NCI-H1417 (cell line): ENCODE measurements at regions not wholly inside any gene's neighbourhood (a gene's known extent, or its start where the extent isn't known, plus 50 kb on each side); places are given as distances from the start of the nearest gene placed in this dataset.

ENCODE experiments used
- DNase-seq, 3 experiments: peaks; one replicate each; lab custom pipeline; 2025; lab: John Stamatoyannopoulos, UW

DNA sequence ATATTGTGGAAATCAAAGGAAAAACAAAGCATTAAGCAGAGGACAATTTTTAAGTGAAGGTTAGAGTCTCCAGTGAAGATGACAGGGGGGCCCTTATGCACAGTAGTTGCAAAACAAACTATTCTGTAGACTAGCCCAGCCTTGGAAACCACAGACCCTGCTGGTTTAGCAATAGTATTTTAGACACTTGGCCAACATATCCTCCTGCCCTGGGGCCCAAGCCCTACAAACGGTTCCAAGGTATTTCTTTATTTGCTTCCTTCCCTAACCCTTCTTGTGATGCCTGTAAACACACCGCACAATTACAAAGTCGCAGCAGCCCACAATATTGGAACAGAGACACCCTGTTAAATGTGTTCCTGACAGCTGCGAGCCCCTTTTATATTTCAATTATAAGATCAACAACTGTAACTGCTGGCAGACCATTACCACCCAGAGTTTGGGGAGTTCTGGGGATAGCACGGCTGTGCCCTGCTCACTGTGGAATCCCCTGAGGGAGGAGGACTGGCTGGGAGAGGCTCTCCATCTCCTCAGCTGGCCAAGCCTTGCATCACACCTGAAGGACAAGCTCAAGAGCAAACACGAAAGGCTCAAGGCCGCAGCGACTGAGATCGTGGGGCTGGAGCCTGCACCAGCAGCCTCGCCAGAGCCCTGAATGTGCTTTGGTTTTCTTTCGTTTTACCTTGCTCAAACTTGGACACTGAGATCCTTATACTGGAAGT, 282.2 kb upstream of the ATP5MC3 start:
- DNase-seq: no peak

DNA sequence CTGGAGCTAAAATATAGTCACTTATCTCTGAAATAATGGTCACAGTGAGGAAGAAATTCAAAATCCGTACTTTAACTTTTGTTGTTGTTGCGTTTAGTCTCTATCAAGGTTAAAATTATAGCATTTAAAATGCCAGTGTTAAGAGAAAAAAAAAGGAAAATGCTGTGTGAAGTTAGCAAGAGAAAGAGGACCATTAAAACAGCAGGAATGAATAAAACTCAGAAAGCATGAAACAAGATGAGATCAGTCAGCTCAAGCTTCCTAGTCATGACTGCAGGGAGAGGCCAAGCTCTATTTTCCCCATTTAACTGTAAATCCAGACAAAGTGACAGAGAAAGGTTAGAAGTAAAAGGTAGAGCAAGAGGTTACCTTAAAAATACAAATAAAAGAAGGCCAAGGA, 281.7 kb upstream of the ATP5MC3 start:
- DNase-seq: no peak

DNA sequence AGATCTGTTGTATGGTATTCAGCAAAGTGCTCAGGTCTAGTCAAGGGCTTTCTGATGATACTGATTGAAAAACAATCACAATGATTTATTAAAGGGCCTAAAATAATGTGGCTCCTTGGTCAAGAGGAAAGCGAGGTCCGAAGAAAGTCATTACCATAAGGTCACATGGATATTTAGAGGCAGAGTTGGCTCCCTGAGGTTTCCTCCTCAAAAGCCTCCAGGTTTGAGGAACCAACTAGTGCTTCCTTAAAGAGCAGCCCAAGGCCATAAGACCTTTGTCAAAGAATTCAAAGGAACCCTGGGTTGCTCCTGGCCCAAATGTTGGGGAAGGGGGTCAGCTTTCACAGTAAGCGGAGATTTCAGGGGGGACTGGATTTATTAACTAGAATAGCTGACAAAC, 280.7 kb upstream of the ATP5MC3 start:
- DNase-seq: no peak

DNA sequence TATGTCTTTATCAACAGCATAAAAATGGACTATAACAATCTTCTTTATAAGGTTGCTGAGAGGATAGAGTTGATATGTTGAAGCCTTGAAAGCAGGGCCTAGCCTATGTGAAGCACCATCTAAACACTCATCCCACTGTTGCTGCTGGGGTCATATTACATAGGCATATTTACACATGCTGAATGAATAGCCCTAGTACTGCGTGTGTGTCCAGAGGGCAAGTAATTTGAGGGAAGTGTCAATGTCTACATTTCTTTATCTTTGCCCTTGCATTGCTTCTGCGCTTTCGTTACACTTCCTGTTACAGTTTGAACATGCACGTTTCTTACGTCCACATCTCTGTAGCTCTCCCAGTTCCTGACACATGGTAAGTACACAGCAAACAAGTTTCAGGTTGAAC, 280.3 kb upstream of the ATP5MC3 start:
- peak; percentile 10 to 65 (median 58) for DNase-seq

DNA sequence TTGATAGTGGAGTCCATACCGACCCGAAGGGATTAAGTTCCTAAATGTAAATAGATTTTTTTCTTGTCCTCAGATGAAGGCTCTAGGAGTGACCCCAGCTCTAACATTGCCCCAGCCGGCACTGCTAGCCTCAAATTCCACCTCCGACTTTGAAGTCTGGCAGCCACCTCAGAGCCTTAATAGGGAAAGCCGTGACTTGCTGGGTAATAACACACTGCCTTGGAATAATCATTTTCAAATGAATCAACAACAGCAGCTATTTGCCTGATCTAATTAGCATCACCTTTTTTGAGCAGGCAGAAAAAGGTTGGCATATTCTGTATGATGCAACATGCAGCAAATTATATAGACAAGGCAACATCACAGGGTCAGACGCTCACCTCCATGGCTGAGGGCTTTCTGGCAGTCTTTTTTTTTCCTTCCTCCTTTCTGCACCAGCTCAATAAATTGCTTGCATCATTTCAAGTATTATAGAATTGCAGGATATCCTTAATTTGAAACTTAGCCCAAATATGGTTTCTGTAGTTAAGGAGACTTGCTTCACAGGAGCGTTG, 276.5 kb upstream of the ATP5MC3 start:
- DNase-seq: no peak

DNA sequence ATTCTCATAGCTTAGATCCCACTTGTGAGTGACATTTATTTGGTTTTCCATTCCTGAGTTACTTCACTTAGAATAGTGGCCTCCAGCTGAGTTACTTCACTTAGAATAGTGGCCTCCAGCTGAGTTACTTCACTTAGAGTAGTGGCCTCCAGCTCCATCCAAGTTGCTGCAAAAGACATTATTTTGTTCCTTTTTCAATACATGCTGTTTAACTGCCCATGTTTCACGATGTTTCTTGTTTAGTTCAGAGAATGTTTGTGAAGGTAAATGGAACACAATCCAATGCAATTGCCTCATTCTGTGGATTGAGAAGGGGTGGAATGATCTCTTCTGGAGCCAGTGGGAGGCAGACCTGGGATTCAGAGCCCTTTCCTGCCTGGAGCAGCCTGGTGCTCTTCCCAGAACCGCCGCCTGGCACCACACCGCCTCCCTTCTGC, 273.5 kb upstream of the ATP5MC3 start:
- no peak for DNase-seq

DNA sequence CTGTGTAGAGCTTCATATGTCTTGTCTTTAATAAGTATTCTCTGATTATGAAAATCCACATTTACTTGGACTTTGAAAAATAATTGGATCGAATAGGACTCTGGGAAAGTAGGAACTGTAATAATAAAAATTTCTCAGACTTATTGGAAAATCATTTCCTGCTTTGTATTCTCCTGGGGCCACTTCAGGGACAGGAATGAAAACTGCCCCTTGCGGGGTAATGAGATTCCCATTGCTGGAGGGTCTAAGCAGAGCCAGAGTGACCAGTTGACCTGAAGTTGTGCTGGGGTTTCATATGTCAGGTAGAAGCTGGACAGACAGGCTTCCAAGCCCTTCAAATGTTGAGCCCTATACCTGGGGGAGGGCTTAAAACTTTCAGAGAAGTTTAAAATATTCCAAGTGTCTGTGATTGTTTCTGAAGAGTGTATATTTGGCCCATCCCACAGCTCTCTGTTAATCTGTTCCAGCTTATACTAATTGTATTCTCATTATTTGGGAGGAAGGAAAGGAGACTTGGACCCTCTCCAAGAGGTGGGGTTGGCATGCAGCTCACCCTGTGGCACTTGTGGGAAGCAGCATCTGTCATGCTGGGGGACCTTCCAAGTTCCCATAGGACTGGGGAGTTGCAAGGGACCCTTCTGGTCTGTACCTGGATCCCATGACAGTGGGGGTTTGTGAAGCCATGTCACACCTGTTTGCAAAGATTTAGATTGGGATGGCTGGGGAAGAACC, 268.7 kb upstream of the ATP5MC3 start:
- DNase-seq: no peak

DNA sequence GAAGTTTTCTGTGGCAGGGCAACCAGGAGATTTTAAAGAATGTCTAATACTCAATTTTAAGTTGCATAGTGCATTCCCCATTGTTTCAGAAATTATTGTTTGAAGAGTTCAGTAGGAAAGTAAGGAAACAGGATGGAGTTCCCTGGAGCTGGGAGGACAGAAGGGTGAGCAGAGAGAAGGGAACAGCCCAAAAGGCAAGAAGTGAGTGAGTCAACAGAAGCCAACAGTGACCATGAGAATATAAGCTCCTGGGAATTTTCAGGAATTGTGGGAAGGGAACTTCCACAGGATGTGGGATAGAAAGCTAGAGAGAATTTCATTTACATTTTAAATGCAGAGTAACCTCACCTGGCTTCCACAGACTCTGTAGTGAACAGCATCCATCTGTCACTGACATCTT, 268.1 kb upstream of the ATP5MC3 start:
- DNase-seq: no peak

DNA sequence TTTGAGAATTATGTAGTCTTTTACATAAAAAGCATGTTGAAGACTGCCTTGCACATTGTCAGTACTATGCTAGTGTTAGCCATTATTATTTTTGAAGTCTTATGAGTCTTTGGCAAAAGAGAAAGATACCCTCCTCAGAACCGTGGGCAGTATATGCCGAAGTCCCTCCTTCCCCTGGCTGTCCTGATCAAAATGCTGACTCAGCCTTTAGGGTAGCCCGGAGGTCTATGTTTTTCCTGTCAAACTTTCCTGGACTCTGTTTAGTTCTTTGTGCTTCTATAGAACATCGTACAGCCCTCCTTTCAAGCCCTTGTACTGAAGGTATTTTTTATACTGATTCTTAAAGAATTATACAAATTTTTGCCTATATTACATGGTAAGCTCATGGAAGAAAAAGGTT, 264.7 kb upstream of the ATP5MC3 start:
- DNase-seq: no peak

DNA sequence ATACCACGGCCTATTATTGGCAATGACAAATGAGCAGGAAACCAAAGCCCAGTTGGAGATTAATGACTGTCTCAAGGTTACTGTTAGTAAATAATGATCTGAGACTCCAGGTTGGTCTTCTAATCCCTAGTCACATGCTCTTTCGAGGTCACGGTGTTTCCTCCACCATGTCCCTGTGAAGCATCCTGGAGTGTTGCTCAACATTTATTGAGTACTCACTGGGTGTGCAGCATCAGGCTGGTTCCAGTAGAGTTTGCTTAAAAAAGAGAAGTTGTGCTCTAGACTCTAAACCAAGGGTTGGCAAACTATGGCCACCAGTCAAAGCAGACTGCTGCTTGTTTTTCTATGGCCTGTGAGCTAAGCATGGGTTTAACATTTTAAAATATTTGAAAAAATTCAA, 263.8 kb upstream of the ATP5MC3 start:
- no peak for DNase-seq

DNA sequence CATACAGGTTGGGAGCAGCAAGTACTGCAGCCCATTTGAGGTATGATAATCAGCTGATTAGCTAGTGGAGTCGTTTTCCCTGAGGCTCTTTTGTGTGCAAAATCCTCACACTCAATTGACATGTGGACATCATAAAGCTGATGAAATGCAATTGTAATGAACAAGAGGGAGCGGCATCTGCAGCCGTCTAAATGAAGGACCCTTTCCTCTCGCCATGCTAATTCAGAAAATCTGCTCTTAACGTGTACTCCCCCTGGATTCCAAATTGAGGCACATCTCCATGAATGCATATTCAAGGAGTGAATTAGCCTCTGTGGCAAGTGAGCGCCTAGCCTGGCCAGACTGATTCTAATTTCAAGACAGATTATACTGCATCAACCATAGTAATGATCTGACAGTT, 260.9 kb upstream of the ATP5MC3 start:
- peak; percentile 2 to 80 (median 36) for DNase-seq

DNA sequence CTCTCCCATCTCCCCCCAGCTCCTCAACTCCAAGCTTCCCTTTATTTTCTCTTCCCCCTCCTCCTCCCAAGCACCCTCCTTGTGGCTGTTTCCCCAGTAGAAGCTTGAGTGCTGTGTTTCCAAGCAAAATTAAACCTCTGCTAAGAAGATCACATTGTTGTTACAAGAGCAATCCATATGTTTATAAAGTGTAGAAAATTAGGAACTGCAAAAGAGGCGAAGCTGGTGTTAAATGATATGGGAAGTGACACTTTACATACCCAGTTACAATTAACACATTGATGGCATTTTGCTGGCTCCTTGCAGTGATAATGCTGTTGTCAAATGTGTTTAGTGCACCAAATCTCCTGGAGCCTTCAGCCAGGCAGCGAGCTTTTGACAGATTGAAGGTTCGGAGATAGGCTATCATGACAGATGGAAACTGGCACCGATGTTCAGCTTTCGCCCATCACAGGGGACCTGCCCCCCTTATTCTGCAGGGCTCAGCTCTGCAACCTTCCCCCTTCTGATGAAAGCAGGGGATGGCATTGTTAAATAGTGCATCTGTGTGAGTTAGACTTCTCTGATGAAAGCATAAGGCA, 259.8 kb upstream of the ATP5MC3 start:
- DNase-seq: peak in 2 of 3 experiments; percentile 11 to 61

DNA sequence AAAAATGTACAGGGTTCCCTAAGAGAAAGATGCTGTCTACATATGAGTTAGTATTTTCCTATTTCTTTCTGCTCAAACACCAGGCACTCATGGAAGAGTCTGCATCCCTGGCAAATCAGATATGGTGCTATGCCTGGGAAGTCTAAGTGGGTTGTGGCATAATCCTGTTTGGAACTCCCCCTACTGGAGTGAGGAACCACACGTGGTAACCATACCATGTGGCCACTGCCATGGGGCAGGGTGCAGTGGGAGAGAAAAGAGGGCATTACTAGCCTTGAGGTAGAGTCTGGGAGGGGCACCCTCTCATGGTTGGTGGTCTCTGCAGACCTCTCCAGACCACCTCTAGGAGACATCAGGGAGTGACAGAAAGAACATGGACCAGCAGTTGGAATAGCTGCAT, 257.9 kb upstream of the ATP5MC3 start:
- no peak for DNase-seq

DNA sequence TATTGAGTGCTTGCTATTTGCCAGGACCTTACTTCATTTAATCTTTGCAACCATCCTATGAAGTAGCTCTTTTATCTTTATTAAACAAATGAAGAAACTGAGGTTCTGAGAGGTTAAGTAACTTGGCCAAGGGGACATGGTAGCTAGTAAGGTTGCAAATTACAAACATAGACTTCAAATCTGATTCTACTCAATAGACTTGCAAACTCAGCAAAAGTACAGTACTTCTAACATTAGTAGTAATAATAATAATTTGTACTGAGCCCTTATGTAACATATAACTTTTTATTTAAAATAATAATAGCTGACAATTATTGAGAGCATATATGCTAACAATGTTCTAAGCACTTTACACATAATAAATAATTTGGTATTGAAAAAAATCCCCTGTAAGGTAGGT, 255.7 kb upstream of the ATP5MC3 start:
- no peak for DNase-seq

DNA sequence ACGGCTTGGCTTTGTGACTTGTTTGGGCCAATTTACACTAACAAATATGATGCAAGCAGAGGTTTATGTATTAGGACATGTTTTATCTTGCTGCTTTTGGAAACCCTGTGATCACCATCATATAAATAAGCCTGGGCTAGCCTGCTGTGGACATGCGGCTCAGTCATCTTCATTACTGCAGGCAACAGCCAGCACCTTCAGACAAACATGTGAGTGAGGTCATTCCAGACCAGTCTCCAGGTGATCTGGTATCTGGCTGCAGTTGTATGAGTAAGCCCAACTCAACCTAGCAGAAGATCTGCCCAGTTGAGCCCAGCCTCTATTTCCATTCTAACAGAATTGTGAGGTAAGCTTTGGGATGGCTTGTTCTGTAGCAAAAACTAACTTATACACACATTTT, 254.6 kb upstream of the ATP5MC3 start:
- DNase-seq: no peak

DNA sequence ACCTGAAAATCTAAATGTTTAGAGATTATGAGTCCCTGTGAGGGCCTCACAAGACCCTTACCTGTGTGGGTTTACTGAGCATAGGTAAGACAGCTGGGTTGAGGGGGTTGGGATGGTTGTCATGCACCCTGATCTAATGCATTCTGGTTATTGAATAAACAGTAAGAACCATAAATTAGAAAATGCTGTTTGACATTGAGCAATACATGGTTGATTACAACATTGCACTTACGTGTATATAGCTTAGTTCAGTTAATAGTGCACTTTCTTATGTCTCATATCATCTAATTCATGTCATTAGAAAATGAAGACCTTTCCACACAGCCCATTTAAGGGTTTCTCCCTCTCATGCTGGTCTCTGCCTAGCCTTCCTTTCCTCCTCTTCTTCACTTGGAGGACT, 253.5 kb upstream of the ATP5MC3 start:
- DNase-seq: no peak

DNA sequence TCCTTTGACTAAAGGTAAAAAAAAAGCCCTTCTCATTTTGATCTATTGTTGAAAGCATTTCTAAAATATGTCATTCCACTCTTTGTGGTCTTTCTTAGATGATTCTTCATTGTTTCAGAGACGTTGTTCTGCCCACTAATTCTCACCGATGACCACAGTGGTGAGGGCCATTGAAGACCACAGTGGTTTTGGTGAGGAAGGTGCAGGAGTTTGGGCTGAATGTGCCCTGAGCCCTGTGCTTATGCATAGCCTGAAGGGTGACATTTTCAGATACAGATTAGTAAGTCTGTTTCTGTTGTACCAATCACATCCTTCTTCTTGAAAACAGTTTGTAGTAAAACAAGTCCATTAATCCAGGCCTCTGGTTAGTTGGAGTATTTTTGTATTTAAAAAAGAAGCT, 251.3 kb upstream of the ATP5MC3 start:
- DNase-seq: peak in 1 of 3 experiments; percentile 49

DNA sequence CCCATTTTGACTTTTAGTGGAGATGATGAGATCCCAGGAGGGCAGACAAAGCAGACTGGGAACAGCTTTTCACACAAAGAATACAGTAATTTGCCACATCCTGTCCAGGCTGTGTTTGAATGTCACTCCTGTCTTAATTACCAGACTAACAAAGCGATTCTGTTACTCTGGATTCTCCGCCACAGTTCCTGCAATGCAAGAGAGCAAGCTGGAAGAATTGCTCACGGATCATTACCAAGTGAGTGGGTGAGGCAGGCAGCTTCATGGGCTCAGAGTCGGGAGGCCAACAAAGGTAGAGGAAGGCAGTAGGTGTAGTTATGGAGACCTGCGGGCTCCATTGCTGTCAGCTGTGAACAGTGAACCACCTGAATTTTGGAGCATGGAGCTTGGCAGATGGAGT, 250.5 kb upstream of the ATP5MC3 start:
- DNase-seq: peak; percentile 78 to 95 (median 82)

DNA sequence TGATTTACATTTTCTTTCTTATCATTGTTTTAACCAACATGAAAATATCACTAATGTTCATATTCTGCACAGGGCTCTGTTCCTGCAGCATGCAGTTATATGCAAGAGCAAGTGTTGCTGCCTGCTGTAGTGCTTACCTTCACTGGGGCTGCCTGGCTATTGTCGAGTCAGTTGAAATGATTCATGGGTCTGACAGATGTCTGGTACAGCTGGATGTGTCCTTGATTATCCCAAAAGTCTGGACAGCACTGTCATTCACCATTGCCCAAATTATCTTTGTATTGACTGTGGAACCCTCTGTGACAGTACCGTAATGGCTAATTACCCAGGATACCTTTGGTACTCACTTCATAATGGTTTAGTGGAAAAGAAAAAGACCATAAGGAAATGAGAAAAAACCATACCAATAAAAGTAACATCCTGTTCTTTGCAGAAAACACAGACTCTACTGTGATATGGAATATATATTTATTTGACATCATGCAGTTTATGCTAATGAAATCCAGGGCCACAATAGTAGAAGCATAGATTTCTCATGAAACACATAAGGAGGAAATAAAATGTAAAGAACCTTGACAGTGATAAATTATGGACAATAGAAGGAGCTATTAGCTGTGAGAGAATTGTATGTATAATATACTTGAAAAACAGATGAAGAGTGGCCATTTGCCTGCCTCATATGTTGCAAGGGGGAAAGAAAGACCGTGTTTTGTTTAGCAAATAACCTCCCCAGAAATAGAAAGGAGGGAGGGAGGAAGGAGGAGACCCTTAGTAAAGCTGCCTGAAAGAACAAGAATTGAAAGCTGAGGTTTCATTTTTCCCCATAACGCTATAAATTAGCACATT, 249.8 kb upstream of the ATP5MC3 start:
- DNase-seq: peak; percentile 20 to 91 (median 48)

DNA sequence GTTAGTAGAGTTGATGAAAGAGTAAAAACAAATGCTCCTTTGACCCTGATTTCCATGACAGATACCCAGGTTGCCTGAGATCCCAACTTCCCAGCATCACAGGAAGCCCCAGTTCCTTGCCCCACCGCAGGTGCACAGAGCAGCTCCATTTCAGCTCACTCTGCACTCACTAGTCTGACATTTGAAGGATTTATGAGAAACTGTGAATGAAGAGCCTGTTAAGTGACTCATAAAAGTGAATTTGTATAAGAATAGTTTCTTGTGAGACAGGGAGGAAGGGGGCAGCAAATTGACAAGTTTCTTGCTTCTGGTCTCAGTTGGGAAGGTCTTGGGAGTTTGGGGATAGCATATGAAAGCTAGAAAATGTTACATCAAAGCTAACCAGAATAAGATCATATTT, 248.7 kb upstream of the ATP5MC3 start:
- DNase-seq: peak in 1 of 3 experiments; percentile 28

DNA sequence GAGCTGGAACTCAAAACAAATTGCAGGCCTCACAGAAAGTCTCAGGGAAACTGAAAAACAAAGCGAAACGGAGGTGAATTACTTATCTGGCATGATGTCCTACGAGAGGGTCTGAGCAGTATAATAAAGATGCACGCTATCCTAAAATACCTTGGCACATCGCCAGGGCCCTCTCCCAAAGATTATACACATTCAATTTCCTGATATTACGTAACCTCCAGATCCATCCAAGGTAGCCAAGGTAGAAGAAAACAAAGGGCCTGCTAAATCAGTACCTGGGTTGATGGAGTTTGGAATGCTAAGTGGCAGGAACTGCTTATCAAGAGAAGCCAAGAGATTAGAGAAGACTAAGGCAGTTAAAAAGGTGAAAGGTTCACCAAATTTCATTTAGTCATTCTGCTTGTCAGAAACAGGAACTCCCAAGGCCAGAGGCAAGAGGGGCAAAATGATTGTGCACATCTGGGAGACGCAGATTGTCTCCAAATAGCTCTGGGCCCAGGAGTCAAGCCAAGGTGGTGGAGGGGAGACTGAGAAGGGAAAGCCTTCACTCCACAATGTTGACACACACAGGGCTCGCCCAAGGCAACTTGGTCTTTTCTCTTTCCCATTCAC, 236.8 kb upstream of the ATP5MC3 start:
- DNase-seq: no peak
